DMS53 (cell line): ENCODE measurements at regions not wholly inside any gene's neighbourhood (a gene's known extent, or its start where the extent isn't known, plus 50 kb on each side); places are given as distances from the start of the nearest gene placed in this dataset.
"Not testable (repeated sequence)": the region's sequence is repeated elsewhere in the genome, so short reads cannot be mapped to it uniquely, and the experiment has no call there.

ENCODE experiments used
- DNase-seq: peaks from one replicate; lab custom pipeline; 2025; lab: John Stamatoyannopoulos, UW

GRCh38 chr2:39929531-39929930, 150.5 kb upstream of the THUMPD2 start:
- DNase-seq, result no peak

- no peak for DNase-seq
Measured at GRCh38 chr2:39925312-39925711, 146.3 kb upstream of the THUMPD2 start.

GRCh38 chr2:39923455-39923854, 144.4 kb upstream of the THUMPD2 start:
- no peak for DNase-seq

- no peak for DNase-seq
Measured at GRCh38 chr2:39922679-39923405, 143.8 kb upstream of the THUMPD2 start.

- DNase-seq, result no peak
Measured at GRCh38 chr2:39920307-39920801, 141.3 kb upstream of the THUMPD2 start.

- DNase-seq, result no peak
Measured at GRCh38 chr2:39919511-39920306, 140.7 kb upstream of the THUMPD2 start.

GRCh38 chr2:39918886-39919285, 139.8 kb upstream of the THUMPD2 start:
- no peak for DNase-seq

- DNase-seq, result not testable (repeated sequence)
Measured at GRCh38 chr2:39917371-39917770, 138.3 kb upstream of the THUMPD2 start.

- DNase-seq, result no peak
Measured at GRCh38 chr2:39914949-39915348, 135.9 kb upstream of the THUMPD2 start.

GRCh38 chr2:39913648-39914461, 134.8 kb upstream of the THUMPD2 start:
- peak; percentile 81 for DNase-seq

GRCh38 chr2:39902103-39902502, 123.0 kb upstream of the THUMPD2 start:
- DNase-seq, result no peak

GRCh38 chr2:39898934-39899333, 119.9 kb upstream of the THUMPD2 start:
- peak; percentile 25 for DNase-seq

GRCh38 chr2:39897273-39897672, 118.2 kb upstream of the THUMPD2 start:
- DNase-seq, result no peak

GRCh38 chr2:39894082-39894481, 115.0 kb upstream of the THUMPD2 start:
- no peak for DNase-seq

GRCh38 chr2:39893616-39894015, 114.6 kb upstream of the THUMPD2 start:
- DNase-seq, result no peak

- DNase-seq, result no peak
Measured at GRCh38 chr2:39881948-39882347, 102.9 kb upstream of the THUMPD2 start.

- DNase-seq, result peak; percentile 13
Measured at GRCh38 chr2:39881494-39881893, 102.4 kb upstream of the THUMPD2 start.

- not testable (repeated sequence) for DNase-seq
Measured at GRCh38 chr2:39879001-39879400, 99.9 kb upstream of the THUMPD2 start.

- peak; percentile 5 for DNase-seq
Measured at GRCh38 chr2:39875914-39876267, 96.8 kb upstream of the THUMPD2 start.

GRCh38 chr2:39875182-39875913, 96.3 kb upstream of the THUMPD2 start:
- no peak for DNase-seq

- no peak for DNase-seq
Measured at GRCh38 chr2:39874236-39874635, 95.2 kb upstream of the THUMPD2 start.

GRCh38 chr2:39873586-39873985, 94.5 kb upstream of the THUMPD2 start:
- no peak for DNase-seq
